KBM-7 (cell line): ENCODE measurements at regions not wholly inside any gene's neighbourhood (a gene's known extent, or its start where the extent isn't known, plus 50 kb on each side); places are given as distances from the start of the nearest gene placed in this dataset.
"Not testable (repeated sequence)": the region's sequence is repeated elsewhere in the genome, so short reads cannot be mapped to it uniquely, and the experiment has no call there.

Experiments used
- DNase-seq: peaks from one replicate; pipeline ENCODE4 v3.0.0-alpha.2; 2015
- in situ Hi-C: fragments of 300-500 bp; cut with MboI; formaldehyde crosslinking; loops from 2 replicates; pipeline ENCODE4 v1.14.3; 2020; ENCODE audit warnings: low sequenced_read_pairs, low pct_unique_long_range_greater_than_20kb, mixed read lengths

DNA sequence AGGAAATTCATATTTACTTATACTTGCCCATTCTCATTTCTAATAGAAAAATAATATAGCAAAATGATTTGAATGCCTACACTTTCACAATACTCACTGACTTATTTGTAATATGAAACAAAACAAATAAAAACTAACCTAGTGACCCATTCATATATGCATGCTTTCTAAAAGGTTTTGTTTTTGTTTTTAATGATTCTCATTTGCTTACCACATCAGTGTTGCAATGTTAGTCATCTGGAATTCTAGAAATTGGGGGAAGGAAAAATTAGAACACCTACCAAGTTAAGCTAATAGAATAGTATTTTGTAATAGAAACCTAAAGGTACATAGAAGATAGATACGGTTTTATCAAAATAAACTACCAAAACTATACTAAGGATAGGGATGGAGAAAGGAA, 214.1 kb upstream of the CNTN6 start:
- no peak for DNase-seq
- in situ Hi-C loops, result no loop called here

DNA sequence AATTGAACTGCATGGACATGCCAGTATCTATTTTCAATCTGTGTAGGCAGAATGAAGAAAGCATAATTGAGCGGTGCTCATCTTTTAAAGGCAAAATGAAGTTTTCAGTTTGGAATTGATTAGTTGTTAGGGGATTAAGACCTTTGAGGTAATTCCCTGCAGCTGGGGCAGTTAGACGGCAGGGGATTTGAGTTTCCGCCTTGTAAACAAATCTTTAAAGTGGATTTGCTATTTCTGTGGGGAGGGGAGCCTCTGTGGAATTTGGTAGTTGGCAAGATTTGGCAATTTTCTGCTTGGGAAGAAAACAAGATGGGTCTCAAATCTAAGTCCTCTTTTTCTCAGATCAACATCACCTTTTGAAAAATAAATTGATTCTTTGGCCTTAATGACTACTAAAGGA, 212.5 kb upstream of the CNTN6 start:
- in situ Hi-C loops, result no loop called here
- no peak for DNase-seq

DNA sequence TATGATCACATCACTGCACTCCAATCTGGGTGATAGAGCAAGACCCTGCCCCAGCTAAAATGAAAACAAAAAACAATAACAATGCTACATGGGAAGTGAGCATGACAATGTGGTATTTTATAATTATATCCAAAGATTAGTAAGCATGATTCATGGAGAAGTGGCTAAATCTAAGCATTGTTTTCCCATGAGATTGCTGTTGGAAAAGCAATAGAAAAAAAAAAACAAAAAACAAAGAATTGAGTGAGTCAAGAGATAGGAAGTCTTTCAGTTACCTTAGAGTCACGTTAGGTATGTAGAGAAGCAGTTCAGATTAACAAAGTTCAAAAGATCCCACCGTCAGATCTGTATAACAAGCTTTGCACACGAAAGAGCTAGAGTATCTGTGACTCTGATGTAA, 210.3 kb upstream of the CNTN6 start:
- no peak for DNase-seq
- in situ Hi-C loops, result no loop called here

DNA sequence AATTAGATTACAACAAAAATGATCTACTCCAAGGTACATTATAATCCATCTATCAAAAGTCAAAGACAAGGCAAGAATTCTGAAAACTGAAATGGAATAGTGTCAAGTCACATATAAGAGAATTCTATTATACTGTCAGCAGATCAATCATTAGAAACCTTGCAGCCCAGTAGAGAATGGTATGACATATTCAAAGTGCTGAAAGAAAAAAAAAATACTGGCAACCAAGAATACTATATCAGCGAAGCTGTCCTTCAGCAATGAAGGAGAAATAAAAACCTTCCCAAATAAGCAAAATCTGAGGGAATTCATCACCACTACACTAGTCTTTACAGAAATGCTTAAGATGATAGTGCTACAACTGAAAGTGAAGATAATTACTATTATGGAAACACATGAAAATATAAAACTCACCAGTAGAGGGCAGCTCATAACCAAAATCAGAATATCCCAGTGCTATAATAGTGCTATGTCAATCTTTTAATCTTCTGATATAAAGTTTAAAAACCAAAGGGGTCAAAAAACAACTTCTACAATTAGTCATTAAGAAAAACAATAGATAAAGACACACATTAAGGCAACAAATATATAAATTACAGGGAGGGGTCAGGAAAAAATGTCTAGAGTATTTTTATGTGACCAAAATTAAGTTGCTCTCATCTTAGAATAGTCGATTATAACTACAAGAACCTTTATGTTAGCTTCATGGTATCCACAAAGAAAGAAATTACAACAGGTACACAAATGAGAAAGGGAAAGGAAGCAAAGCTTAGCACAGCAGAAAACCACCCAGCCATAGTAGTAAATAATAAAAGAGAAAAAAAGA, 190.7 kb upstream of the CNTN6 start:
- in situ Hi-C loops, result no loop called here
- DNase-seq, result peak; percentile 46

- no peak for DNase-seq
- in situ Hi-C loops, result no loop called here
Measured at GRCh38 chr3:905217-905616, 187.6 kb upstream of the CNTN6 start.

DNA sequence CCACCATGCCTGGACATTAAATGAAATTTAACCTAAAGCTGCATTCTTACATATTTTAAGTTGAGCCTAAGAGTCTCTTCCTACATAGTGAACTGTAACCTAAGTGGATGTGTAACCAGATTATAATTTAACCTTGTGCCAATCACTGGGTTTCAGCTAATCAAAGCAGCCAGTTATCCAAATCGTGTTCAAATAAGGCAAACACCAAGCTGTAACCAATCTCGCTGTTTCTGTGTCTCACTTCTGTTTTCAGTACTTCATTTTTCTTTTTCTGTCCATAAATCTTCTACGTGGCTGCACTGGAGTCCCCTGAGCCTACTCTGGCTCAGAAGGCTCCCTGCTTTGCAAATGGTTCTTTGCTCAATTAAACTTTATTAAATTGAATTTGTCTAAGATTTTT, 186.1 kb upstream of the CNTN6 start:
- in situ Hi-C loops, result no loop called here
- no peak for DNase-seq

DNA sequence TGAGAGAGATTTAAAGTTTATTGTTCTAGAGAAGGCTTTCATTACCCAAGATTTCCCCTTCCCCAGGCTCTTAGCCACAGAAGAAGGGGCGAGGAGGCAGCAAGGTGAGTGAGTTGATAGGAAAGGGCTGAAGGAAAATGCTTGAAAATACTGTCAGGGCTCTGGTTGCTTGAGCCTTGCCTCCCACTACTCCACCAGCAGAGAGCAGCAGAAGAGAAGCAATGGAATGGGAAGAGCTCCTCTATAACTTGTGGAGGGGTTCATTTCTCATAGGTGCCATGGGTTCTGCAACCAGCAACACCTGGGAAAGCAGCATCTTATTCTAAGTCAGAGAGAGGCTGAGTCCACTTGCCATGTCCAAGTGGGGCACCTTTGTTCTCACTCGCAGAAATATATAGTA, 184.0 kb upstream of the CNTN6 start:
- DNase-seq, result no peak
- in situ Hi-C loops, result no loop called here

DNA sequence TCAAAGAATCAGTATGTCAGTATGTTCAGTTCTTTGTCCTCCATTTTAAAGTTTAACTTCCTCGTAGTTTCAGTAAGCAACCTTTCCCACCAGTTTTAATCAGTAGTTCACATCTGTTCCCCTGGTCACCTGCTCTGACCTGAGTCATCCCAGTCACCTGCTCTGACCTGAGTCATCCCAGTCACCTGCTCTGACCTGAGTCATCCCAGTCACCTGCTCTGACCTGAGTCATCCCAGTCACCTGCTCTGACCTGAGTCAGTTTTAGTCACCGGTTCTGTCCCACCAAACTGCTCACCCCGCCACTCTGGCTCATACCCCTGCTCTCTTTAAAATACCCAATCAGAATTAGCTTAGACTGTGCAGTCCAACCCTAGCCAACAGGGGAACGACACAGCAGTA, 180.1 kb upstream of the CNTN6 start:
- DNase-seq, in situ Hi-C loops: not testable (repeated sequence)

- in situ Hi-C loops, result no loop called here
- DNase-seq, result no peak
Measured at GRCh38 chr3:923161-923910, 169.5 kb upstream of the CNTN6 start.

DNA sequence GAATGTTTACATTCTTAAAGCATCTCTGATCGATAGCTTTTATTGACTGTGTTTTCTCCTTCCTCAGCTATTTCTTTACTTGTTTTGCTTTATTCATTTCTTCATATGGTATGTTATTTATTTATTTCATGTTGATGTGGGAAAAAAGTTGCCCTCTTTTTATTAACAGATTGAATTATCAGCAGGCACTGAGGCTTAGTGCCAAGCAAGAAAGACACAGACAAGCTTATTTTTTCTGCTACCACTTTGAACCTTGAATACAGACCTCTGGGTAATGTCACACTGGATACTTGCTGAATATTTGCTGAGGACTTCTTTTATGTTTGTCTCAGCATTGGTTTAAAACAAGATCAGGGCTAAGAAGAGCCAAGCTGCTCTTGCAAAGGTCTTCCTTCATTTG, 162.0 kb upstream of the CNTN6 start:
- in situ Hi-C loops, result no loop called here
- DNase-seq, result no peak

DNA sequence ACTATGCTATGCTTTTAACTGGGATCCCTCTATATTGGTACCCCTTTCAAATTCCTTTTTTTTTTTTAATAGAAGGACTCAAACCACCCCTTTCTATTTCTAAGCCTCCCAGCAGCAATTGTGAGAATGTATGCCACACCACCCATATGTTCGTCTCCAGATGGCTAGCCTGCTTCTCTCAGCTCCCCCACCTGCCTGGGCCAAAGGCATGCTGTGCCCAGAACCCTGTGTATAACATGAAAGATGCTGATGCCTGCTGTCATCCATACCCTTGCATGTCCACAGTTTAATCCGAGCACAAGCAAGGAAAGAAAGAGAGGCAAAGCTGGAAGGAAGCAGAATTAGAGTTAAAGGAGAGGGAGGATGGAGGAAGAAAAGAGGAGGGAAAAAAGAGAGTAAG, 159.5 kb upstream of the CNTN6 start:
- DNase-seq, result no peak
- in situ Hi-C loops, result no loop called here

GRCh38 chr3:944786-945185, 148.0 kb upstream of the CNTN6 start:
- DNase-seq, result no peak
- in situ Hi-C loops, result no loop called here

GRCh38 chr3:945738-946137, 147.1 kb upstream of the CNTN6 start:
- in situ Hi-C loops, result no loop called here
- DNase-seq, result no peak

DNA sequence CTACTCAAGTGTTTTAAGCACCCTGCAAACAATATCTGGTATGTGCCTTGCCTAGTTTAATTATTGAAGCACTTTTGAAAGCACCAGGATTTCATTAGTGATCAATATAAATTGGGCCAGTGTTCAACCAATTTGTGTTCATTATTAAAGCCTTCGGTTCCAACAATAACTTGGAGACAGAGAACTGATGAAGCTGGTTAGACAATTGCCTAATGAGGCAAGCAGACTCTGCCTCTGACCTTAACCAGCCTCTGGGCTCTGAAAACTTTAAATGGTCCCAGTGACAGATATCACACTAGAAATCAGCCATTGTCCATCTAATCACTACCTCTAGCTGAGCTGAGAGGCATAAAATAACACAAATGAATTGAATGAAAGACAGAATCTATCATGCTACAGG, 139.9 kb upstream of the CNTN6 start:
- in situ Hi-C loops, result no loop called here

DNA sequence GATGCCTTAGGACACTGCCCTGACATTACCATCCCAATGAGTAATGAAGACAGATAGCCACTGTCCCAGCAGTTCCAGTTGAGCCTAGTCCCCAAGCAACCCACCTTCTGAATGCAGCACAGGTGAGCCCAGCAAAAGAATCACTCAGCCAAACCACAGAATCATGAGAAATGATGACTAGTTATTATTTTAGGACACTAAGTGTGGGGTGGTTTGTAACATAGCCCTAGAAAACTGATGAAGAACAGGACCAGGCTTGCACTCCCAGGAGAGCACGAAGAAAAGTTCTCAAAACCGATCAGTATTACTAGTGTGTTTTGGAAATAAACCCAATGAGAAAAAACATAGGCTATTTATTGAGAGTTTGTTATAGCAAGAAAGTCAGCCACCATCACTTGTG, 129.6 kb upstream of the CNTN6 start:
- no peak for DNase-seq
- in situ Hi-C loops, result no loop called here

More for the DNA sequence above, 139.9 kb upstream of the CNTN6 start:
- DNase-seq, result no peak

DNA sequence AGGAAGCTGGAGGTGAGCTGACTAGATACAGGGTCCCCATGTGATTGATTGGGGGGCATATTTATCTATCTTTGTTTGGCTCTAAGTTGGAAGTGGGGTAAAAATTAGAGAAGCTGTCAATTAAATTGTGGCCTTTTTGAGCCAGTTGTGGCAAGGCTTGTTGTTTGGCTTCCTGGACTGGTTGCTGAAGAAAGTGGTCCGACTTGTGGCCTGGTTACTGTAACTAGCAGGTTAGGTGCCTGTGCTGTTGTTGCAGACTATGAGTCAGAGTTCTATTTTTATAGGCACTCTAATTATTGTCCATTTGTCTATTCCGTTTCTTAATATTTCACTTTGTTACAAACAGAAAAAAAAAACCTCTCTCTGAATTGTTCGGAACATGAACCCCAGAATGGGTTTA, 129.1 kb upstream of the CNTN6 start:
- in situ Hi-C loops, result no loop called here
- DNase-seq, result no peak

DNA sequence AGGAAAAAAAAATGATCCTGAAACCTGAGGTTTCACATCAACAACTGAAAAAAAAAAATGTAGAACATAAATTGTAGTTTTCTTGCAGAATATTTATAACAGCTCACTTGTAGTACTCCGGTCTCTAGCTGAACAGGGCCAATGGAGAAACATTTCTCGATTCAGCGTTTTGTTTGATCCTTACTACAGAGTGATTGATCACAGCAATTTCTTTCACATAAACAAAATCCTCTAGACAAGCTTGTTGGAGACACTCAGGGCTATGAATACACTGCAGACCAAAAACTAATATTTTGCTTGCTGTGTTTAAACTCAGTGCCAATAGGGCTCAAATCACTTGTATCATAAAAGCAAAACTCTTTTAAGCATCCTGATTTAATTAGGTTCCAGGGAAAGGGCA, 127.0 kb upstream of the CNTN6 start:
- no peak for DNase-seq
- in situ Hi-C loops, result no loop called here

GRCh38 chr3:966341-966740, 126.5 kb upstream of the CNTN6 start:
- in situ Hi-C loops, result no loop called here
- DNase-seq, result no peak

DNA sequence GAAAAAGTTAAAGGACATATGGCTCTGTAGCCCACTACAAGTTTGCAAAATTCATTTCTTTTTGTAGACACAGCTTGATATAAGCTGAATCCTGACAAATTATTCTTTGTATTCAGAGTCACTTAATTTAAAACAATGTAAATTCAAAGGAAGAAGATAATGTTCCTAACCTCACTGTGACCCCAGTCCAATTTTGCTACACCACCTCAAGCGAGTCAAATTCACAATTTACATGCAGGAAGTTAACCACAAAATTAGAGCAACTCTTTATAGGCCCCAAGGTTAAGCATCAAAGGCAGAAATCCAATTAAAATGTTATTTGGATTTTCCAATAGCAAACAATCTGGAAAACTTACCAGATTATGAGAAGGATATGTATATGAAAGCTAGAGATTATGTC, 119.5 kb upstream of the CNTN6 start:
- no peak for DNase-seq
- in situ Hi-C loops, result no loop called here

DNA sequence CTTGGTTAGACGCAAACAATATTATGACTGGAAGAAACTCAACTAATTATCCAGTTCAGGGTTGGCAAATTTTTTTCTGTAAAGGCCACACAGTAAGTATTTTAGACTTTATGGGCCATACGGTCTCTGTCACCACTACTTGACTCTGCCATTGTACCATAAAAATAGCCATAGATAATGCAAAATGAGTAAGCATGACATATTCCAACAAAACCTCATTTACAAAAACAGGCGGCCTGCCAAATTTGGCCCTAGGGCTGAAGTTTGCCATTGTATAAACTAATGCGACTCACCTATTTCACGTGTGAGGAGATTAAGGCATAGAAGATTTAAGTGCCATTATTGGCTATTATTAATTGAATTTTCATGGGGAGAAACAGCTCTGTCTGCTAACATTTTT, 116.8 kb upstream of the CNTN6 start:
- DNase-seq, result no peak
- in situ Hi-C loops, result no loop called here

DNA sequence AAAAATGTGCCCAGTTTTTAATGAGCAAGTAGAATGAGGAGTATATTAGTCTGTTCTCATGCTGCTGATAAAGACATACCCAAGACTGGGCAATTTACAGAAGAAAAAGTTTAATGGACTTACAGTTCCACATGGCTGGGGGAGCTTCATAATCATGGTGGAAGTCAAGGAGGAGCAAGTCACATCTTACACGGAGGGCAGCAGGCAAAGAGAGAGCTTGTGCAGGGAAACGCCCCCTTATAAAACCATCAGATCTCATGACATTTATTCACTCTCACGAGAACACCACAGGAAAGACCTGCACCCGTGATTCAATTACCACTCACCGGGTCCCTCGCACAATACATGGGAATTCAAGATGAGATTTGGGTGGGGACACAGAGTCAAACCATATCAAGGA, 111.7 kb upstream of the CNTN6 start:
- in situ Hi-C loops, result no loop called here

More for the DNA sequence above, 111.7 kb upstream of the CNTN6 start:
- DNase-seq, result no peak
